ENCODE measurements at regions not wholly inside any gene's neighbourhood (a gene's known extent, or its start where the extent isn't known, plus 50 kb on each side); places are given as distances from the start of the nearest gene placed in this dataset.

DNA sequence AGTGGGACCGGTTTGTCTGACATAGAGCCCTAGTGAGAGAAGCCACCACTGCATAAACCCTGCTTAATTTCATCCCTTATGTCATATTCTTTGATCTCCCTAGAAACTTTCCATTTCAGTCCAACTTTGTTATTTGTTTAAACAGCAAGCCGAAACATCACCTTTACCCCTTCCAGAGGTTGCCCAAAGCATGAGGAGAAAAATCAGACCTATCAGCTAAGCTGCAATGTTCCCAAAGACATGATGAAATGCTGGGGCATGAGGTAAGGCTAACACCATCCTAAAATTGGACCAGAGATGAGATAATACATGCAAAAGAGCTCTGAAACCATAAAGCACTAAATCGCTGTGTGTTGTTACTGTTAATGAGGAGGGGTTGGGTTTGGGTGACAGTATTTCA is 447.9 kb upstream of the ACVR2A start (continued):
- no peak for TF ChIP-seq ZXDB (tag by site-specific recombination; IDR thresholded peaks at IDR 0.05)
- TF ChIP-seq, protein P1, sequence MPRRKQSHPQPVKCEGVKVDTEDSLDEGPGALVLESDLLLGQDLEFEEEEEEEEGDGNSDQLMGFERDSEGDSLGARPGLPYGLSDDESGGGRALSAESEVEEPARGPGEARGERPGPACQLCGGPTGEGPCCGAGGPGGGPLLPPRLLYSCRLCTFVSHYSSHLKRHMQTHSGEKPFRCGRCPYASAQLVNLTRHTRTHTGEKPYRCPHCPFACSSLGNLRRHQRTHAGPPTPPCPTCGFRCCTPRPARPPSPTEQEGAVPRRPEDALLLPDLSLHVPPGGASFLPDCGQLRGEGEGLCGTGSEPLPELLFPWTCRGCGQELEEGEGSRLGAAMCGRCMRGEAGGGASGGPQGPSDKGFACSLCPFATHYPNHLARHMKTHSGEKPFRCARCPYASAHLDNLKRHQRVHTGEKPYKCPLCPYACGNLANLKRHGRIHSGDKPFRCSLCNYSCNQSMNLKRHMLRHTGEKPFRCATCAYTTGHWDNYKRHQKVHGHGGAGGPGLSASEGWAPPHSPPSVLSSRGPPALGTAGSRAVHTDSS (tag by site-specific recombination; IDR thresholded peaks at IDR 0.05), result no peak

DNA sequence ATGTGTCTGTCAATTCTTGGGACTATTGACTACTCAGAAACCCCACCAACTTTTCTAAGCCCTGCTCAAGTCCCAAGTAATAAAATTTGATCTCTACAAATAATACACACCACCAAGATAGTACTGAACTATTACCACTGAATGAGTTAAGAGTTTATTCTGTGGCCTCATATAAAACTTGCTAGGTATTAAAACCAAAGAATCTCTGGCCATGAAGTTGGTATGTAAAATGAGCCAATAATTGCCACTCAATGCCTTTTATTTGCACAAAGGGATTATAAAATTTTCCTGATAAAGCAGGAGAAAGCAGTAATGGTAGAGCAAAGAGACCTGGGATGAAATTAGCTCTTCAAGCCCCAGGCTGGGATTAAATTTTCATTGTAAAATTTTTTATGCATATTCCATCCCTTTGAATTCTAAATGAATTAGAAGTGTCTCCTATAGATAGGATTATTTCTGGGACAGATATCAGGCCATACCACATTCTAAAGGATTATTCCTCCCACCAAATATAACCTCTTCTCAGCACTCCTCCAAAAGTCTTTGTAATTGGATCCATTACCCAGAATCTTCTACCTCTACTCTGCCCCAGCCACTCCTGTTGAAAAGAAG is 450.5 kb upstream of the ACVR2A start:
- TF ChIP-seq, protein P2, sequence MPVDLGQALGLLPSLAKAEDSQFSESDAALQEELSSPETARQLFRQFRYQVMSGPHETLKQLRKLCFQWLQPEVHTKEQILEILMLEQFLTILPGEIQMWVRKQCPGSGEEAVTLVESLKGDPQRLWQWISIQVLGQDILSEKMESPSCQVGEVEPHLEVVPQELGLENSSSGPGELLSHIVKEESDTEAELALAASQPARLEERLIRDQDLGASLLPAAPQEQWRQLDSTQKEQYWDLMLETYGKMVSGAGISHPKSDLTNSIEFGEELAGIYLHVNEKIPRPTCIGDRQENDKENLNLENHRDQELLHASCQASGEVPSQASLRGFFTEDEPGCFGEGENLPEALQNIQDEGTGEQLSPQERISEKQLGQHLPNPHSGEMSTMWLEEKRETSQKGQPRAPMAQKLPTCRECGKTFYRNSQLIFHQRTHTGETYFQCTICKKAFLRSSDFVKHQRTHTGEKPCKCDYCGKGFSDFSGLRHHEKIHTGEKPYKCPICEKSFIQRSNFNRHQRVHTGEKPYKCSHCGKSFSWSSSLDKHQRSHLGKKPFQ (tag by site-specific recombination; IDR thresholded peaks at IDR 0.05), result peak; percentile 44; the same call in 1 of the 2 replicates
- no peak for TF ChIP-seq MEIS1 (CRISPR knock-in tag; IDR thresholded peaks at IDR 0.05; ENCODE audit: borderline replicate concordance)
- TF ChIP-seq ZXDB (tag by site-specific recombination; IDR thresholded peaks at IDR 0.05), result peak; percentile 54
- TF ChIP-seq, protein P3, sequence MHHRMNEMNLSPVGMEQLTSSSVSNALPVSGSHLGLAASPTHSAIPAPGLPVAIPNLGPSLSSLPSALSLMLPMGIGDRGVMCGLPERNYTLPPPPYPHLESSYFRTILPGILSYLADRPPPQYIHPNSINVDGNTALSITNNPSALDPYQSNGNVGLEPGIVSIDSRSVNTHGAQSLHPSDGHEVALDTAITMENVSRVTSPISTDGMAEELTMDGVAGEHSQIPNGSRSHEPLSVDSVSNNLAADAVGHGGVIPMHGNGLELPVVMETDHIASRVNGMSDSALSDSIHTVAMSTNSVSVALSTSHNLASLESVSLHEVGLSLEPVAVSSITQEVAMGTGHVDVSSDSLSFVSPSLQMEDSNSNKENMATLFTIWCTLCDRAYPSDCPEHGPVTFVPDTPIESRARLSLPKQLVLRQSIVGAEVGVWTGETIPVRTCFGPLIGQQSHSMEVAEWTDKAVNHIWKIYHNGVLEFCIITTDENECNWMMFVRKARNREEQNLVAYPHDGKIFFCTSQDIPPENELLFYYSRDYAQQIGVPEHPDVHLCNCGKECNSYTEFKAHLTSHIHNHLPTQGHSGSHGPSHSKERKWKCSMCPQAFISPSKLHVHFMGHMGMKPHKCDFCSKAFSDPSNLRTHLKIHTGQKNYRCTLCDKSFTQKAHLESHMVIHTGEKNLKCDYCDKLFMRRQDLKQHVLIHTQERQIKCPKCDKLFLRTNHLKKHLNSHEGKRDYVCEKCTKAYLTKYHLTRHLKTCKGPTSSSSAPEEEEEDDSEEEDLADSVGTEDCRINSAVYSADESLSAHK (tag by site-specific recombination; IDR thresholded peaks at IDR 0.05), result peak; percentile 77
- TF ChIP-seq OVOL3 (tag by site-specific recombination; IDR thresholded peaks at IDR 0.05), result peak; percentile 42; the same call in 1 of the 2 replicates
- TF ChIP-seq ZNF843 (tag by site-specific recombination; IDR thresholded peaks at IDR 0.05), result peak; percentile 96
- TF ChIP-seq OSR2 (tag by site-specific recombination; IDR thresholded peaks at IDR 0.05), result peak; percentile 38; the same call in 1 of the 2 replicates
- 0 out of 2 replicates have a peak, but pooled peaks have one; percentile 24 for TF ChIP-seq ZSCAN30 (tag by site-specific recombination; IDR thresholded peaks at IDR 0.05)
- TF ChIP-seq, protein P4, sequence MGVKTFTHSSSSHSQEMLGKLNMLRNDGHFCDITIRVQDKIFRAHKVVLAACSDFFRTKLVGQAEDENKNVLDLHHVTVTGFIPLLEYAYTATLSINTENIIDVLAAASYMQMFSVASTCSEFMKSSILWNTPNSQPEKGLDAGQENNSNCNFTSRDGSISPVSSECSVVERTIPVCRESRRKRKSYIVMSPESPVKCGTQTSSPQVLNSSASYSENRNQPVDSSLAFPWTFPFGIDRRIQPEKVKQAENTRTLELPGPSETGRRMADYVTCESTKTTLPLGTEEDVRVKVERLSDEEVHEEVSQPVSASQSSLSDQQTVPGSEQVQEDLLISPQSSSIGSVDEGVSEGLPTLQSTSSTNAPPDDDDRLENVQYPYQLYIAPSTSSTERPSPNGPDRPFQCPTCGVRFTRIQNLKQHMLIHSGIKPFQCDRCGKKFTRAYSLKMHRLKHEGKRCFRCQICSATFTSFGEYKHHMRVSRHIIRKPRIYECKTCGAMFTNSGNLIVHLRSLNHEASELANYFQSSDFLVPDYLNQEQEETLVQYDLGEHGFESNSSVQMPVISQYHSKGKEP (tag by site-specific recombination; IDR thresholded peaks at IDR 0.05), result peak; percentile 41; the same call in 1 of the 2 replicates
- TF ChIP-seq, protein P5, sequence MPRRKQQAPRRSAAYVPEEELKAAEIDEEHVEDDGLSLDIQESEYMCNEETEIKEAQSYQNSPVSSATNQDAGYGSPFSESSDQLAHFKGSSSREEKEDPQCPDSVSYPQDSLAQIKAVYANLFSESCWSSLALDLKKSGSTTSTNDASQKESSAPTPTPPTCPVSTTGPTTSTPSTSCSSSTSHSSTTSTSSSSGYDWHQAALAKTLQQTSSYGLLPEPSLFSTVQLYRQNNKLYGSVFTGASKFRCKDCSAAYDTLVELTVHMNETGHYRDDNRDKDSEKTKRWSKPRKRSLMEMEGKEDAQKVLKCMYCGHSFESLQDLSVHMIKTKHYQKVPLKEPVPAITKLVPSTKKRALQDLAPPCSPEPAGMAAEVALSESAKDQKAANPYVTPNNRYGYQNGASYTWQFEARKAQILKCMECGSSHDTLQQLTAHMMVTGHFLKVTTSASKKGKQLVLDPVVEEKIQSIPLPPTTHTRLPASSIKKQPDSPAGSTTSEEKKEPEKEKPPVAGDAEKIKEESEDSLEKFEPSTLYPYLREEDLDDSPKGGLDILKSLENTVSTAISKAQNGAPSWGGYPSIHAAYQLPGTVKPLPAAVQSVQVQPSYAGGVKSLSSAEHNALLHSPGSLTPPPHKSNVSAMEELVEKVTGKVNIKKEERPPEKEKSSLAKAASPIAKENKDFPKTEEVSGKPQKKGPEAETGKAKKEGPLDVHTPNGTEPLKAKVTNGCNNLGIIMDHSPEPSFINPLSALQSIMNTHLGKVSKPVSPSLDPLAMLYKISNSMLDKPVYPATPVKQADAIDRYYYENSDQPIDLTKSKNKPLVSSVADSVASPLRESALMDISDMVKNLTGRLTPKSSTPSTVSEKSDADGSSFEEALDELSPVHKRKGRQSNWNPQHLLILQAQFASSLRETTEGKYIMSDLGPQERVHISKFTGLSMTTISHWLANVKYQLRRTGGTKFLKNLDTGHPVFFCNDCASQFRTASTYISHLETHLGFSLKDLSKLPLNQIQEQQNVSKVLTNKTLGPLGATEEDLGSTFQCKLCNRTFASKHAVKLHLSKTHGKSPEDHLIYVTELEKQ (tag by site-specific recombination; IDR thresholded peaks at IDR 0.05; ENCODE audit: borderline replicate concordance), result no peak
- no peak for TF ChIP-seq ZNF202 (tag by site-specific recombination; IDR thresholded peaks at IDR 0.05; ENCODE audit: borderline replicate concordance)
- peak; percentile 89 for TF ChIP-seq FEZF1 (tag by site-specific recombination; IDR thresholded peaks at IDR 0.05)
- no peak for TF ChIP-seq ZBTB8A (tag by site-specific recombination; IDR thresholded peaks at IDR 0.05)
- TF ChIP-seq, protein P6, sequence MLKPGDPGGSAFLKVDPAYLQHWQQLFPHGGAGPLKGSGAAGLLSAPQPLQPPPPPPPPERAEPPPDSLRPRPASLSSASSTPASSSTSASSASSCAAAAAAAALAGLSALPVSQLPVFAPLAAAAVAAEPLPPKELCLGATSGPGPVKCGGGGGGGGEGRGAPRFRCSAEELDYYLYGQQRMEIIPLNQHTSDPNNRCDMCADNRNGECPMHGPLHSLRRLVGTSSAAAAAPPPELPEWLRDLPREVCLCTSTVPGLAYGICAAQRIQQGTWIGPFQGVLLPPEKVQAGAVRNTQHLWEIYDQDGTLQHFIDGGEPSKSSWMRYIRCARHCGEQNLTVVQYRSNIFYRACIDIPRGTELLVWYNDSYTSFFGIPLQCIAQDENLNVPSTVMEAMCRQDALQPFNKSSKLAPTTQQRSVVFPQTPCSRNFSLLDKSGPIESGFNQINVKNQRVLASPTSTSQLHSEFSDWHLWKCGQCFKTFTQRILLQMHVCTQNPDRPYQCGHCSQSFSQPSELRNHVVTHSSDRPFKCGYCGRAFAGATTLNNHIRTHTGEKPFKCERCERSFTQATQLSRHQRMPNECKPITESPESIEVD (tag by site-specific recombination; IDR thresholded peaks at IDR 0.05), result peak; percentile 77
- TF ChIP-seq, protein P7, sequence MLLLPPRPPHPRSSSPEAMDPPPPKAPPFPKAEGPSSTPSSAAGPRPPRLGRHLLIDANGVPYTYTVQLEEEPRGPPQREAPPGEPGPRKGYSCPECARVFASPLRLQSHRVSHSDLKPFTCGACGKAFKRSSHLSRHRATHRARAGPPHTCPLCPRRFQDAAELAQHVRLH (tag by site-specific recombination; IDR thresholded peaks at IDR 0.05), result peak; percentile 60
- H3K36me3 ChIP-seq (ENCODE audit: control insufficient read depth in 2 of 2, insufficient read depth in 1 of 2, low read length in 2 of 2), result no peaks in the 10 kb centered on the region
- ChIA-PET POLR2A (no interaction called here), CTCF (interaction anchor here (0.7 kb wide), 1 partner anchor 68 kb away, joined by 5 read pairs; no protein-coding TSS in a partner anchor)
- H3K4me3 ChIP-seq (ENCODE audit: low read depth, low read length), result no peak overlapping the region
- no peaks in the 10 kb centered on the region for H3K9me3 ChIP-seq (ENCODE audit: control insufficient read depth, insufficient read depth, low read depth, low read length)
- peak overlapping the region; percentile 24; the same call in 1 of the 2 replicates for H3K27ac ChIP-seq (ENCODE audit: extremely low read depth, low read depth, low read length)
- H3K4me1 ChIP-seq (ENCODE audit: control insufficient read depth, insufficient read depth, low read length), result peaks cover 5% of the 10 kb centered on the region; the same call in 1 of the 2 replicates

Measured in HEK293 (cell line).